GM12878 (cell line): ENCODE measurements at regions not wholly inside any gene's neighbourhood (a gene's known extent, or its start where the extent isn't known, plus 50 kb on each side); places are given as distances from the start of the nearest gene placed in this dataset.

Experiments
- ATAC-seq: fragments of 200-7000 bp; cut with Tn5 transposase; 3 replicates; pipeline ENCODE4 v1.9.1; 2020; ENCODE audit warnings: mild to moderate bottlenecking, moderate library complexity
- BruUV-seq: library from RNA; stranded (reverse); fragments of 400-500 nt; replicated peaks from 2 replicates; lab custom pipeline; 2021; lab: Mats Ljungman, UMichigan
- CTCF ChIA-PET: fragments of 300-600 bp; sonication (Branson Sonifier 250); formaldehyde crosslinking; extraction: SDS; loops from one replicate; lab custom pipeline; 2021; ENCODE audit warnings: inconsistent platforms; lab: Yijun Ruan, JAX
- POLR2A ChIA-PET: fragments of 350-600 bp; formaldehyde crosslinking; extraction: SDS; loops from one replicate; lab custom pipeline; 2021; ENCODE audit warnings: inconsistent platforms; lab: Charles Lee
- RAD21 ChIA-PET: fragments of 300-600 bp; sonication (Branson Sonifier 250); formaldehyde crosslinking; loops from one replicate; lab custom pipeline; 2023; ENCODE audit warnings: antibody characterized with exemption; ENCODE audit not compliant: unreplicated experiment; lab: Charles Lee
- SMC1A ChIA-PET: fragments of 300-600 bp; sonication (Branson Sonifier 250); formaldehyde crosslinking; loops from one replicate; lab custom pipeline; 2023; ENCODE audit not compliant: unreplicated experiment, uncharacterized antibody; lab: Charles Lee
- DNase-seq: peaks from one replicate; pipeline ENCODE4 v3.0.0-alpha.2; 2011; ENCODE audit warnings: low read depth, low spot score
- FAIRE-seq: peaks from 3 replicates; lab custom pipeline; 2011; peaks lifted over from hg19 to GRCh38; lab: Jason Lieb, UNC
- H2AFZ ChIP-seq: 2 replicates; pipeline ENCODE4 v1.6.0; 2011; ENCODE audit warnings: low read depth, low read length, control low read depth; ENCODE audit not compliant: control insufficient read depth
- H3K27ac ChIP-seq: 2 replicates; pipeline ENCODE4 v1.5.1; 2011; ENCODE audit warnings: control low read depth; ENCODE audit not compliant: control insufficient read depth, insufficient read depth
- H3K27me3 ChIP-seq, 2 experiments: replicated peaks in 1 of 2; 2 replicates each; pipeline versions ENCODE4 v1.6.0 to v1.6.1; 2011; ENCODE audit warnings: low read length in 1 of 2; ENCODE audit not compliant: control insufficient read depth in 2 of 2, insufficient read depth in 2 of 2
- H3K36me3 ChIP-seq, 2 experiments: 2 replicates each; pipeline ENCODE4 v1.5.1; 2011; ENCODE audit warnings: low read length in 1 of 2; ENCODE audit not compliant: control insufficient read depth in 2 of 2, insufficient read depth in 2 of 2
- H3K4me1 ChIP-seq: 2 replicates; pipeline ENCODE4 v1.6.1; 2011; ENCODE audit warnings: mild to moderate bottlenecking, low read length, moderate library complexity, mixed read lengths; ENCODE audit not compliant: control insufficient read depth, insufficient read depth
- H3K4me2 ChIP-seq: 2 replicates; pipeline ENCODE4 v1.6.0; 2011; ENCODE audit warnings: control low read depth; ENCODE audit not compliant: control insufficient read depth, insufficient read depth
- H3K4me3 ChIP-seq: fragments of 200-600 bp; sonication (generic); 2 replicates; pipeline ENCODE4 v1.5.1; 2016
- H3K79me2 ChIP-seq: 2 replicates; pipeline ENCODE4 v1.6.0; 2011; ENCODE audit warnings: low read length; ENCODE audit not compliant: control insufficient read depth, insufficient read depth
- H3K9ac ChIP-seq: 2 replicates; pipeline ENCODE4 v1.8.0; 2011; ENCODE audit warnings: low read length, control low read depth, mixed read lengths; ENCODE audit not compliant: control insufficient read depth, insufficient read depth
- H3K9me3 ChIP-seq: replicated peaks from 3 replicates; pipeline ENCODE4 v1.5.1; 2011; ENCODE audit warnings: mild to moderate bottlenecking, low read length; ENCODE audit not compliant: control insufficient read depth, insufficient read depth
- H4K20me1 ChIP-seq: 2 replicates; pipeline ENCODE4 v1.6.0; 2011; ENCODE audit not compliant: control insufficient read depth, insufficient read depth
- DPF2 ChIP-seq: fragments of 450-650 bp; IDR thresholded peaks from 2 replicates; pipeline ENCODE4 v1.6.1; 2017; ENCODE audit warnings: mild to moderate bottlenecking
- GABPA ChIP-seq: IDR thresholded peaks from 2 replicates; pipeline ENCODE4 v1.6.1; 2014; ENCODE audit warnings: antibody characterized with exemption, low read depth, mild to moderate bottlenecking, inconsistent platforms
- IRF4 ChIP-seq: IDR thresholded peaks from 2 replicates; pipeline ENCODE4 v1.6.1; 2011; ENCODE audit warnings: low read depth, low read length
- MTA2 ChIP-seq: fragments of 450-650 bp; IDR thresholded peaks from 2 replicates; pipeline ENCODE4 v1.6.1; 2016; ENCODE audit warnings: low read depth, mild to moderate bottlenecking, moderate library complexity
- RFX5 ChIP-seq: IDR thresholded peaks from 2 replicates; pipeline ENCODE4 v1.6.1; 2011; ENCODE audit warnings: low read depth, low read length, improper control_type of control experiment
- WRNIP1 ChIP-seq: IDR thresholded peaks from 2 replicates; pipeline ENCODE4 v1.6.1; 2011; ENCODE audit warnings: low read depth, low read length, improper control_type of control experiment, borderline replicate concordance
- WGBS: methylation state at CpG from one replicate; pipeline ENCODE4 v1.1.6; 2016; ENCODE audit warnings: low lambda C conversion rate; ENCODE audit not compliant: insufficient replicate concordance, insufficient coverage; ENCODE audit errors: missing lambda C conversion rate; 5-methylcytosine and 5-hydroxymethylcytosine counted together
- in situ Hi-C: fragments of 300-500 bp; cut with MboI; formaldehyde crosslinking; loops from 9 replicates; pipeline ENCODE4 v1.14.3; 2018; ENCODE audit warnings: mixed read lengths
- intact Hi-C: fragments of 100-400 bp; cut with micrococcal nuclease; formaldehyde crosslinking; loops from one replicate; pipeline ENCODE4 v1.14.2; 2022; ENCODE audit not compliant: unreplicated experiment
- TF ChIP-seq, protein P1 (sequence below): fragments of 450-650 bp; IDR thresholded peaks from 2 replicates; pipeline ENCODE4 v1.6.1; 2014; ENCODE audit warnings: mild to moderate bottlenecking
- TF ChIP-seq, protein P2 (sequence below): IDR thresholded peaks from 2 replicates; pipeline ENCODE4 v1.6.1; 2011; ENCODE audit warnings: low read depth, low read length, improper control_type of control experiment, borderline replicate concordance

DNA sequence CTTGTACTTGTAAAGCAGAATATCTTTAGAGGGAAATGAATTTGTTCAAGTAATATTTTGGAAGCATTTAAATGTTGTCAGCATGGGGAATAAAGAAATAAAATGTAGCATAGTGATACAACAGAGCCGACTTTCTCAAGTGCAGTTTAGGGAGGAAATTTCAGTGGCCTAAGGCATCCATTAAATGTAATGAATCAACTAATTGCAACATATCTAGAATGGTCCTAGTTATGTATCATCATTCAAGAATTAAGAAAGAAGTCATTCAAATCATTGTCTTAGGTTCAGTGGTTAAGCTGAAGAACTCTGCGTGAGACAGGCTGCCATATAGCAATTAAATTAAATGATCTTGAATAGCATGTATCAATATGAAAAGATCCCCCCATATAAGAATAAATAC is 360.7 kb downstream of the TBX15 start:
- no peak for FAIRE-seq
- H4K20me1 ChIP-seq = no peaks in the 10 kb centered on the region
- H2AFZ ChIP-seq = no peak overlapping the region
- no peak overlapping the region for H3K4me2 ChIP-seq
- no peak for ATAC-seq
- BruUV-seq = no TSS peak
- ChIA-PET POLR2A (no interaction called here), CTCF (no interaction called here), SMC1A (no interaction called here), RAD21 (no interaction called here)
- WGBS = 13% methylated on average over 2 of the region's 2 CpGs
- DNase-seq = no peak
- no peak overlapping the region for H3K4me3 ChIP-seq
- H3K27ac ChIP-seq = no peak overlapping the region
- intact Hi-C loops (loop anchor here (10.0 kb wide), 1 partner anchor 307 kb away; no protein-coding TSS in a partner anchor), in situ Hi-C loops (no loop called here)
- no peaks in the 10 kb centered on the region for H3K79me2 ChIP-seq
- H3K27me3 ChIP-seq = no peaks in the 10 kb centered on the region
- no peak overlapping the region for H3K9ac ChIP-seq
- H3K4me1 ChIP-seq = no peaks in the 10 kb centered on the region
- no peaks in the 10 kb centered on the region for H3K9me3 ChIP-seq
- no peaks in the 10 kb centered on the region for H3K36me3 ChIP-seq
- TF ChIP-seq MTA2 (no peak), GABPA (no peak), RFX5 (no peak), IRF4 (no peak), WRNIP1 (no peak), DPF2 (no peak)
- TF ChIP-seq, protein P1, sequence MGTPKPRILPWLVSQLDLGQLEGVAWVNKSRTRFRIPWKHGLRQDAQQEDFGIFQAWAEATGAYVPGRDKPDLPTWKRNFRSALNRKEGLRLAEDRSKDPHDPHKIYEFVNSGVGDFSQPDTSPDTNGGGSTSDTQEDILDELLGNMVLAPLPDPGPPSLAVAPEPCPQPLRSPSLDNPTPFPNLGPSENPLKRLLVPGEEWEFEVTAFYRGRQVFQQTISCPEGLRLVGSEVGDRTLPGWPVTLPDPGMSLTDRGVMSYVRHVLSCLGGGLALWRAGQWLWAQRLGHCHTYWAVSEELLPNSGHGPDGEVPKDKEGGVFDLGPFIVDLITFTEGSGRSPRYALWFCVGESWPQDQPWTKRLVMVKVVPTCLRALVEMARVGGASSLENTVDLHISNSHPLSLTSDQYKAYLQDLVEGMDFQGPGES = no peak
- TF ChIP-seq, protein P2, sequence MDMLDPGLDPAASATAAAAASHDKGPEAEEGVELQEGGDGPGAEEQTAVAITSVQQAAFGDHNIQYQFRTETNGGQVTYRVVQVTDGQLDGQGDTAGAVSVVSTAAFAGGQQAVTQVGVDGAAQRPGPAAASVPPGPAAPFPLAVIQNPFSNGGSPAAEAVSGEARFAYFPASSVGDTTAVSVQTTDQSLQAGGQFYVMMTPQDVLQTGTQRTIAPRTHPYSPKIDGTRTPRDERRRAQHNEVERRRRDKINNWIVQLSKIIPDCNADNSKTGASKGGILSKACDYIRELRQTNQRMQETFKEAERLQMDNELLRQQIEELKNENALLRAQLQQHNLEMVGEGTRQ = no peak
